Smooth muscle cell (in vitro differentiated cells): ENCODE measurements at regions not wholly inside any gene's neighbourhood (a gene's known extent, or its start where the extent isn't known, plus 50 kb on each side); places are given as distances from the start of the nearest gene placed in this dataset.

ENCODE experiments used
- DNase-seq: peaks from one replicate; lab custom pipeline; 2025; ENCODE audit not compliant: unreplicated experiment; lab: John Stamatoyannopoulos, UW
- H2AFZ ChIP-seq: fragments of 200-600 bp; sonication (generic); 2 replicates; pipeline ENCODE4 v1.6.0; 2016; ENCODE audit warnings: antibody characterized with exemption, low read depth, mild to moderate bottlenecking
- H3F3A ChIP-seq: fragments of 200-600 bp; sonication (generic); 2 replicates; pipeline ENCODE4 v1.6.0; 2017; ENCODE audit warnings: antibody characterized with exemption, low read depth
- H3K27ac ChIP-seq: fragments of 200-600 bp; sonication (generic); 2 replicates; pipeline ENCODE4 v1.5.1; 2016; ENCODE audit warnings: low read depth, mild to moderate bottlenecking
- H3K27me3 ChIP-seq: fragments of 200-600 bp; sonication (generic); 2 replicates; pipeline ENCODE4 v1.6.1; 2016; ENCODE audit warnings: low read depth, mild to moderate bottlenecking
- H3K36me3 ChIP-seq: fragments of 200-600 bp; sonication (generic); 2 replicates; pipeline ENCODE4 v1.5.1; 2016; ENCODE audit warnings: low read depth
- H3K4me1 ChIP-seq: fragments of 200-600 bp; sonication (generic); 2 replicates; pipeline ENCODE4 v1.5.1; 2016; ENCODE audit warnings: low read depth
- H3K4me2 ChIP-seq: fragments of 200-600 bp; sonication (generic); 2 replicates; pipeline ENCODE4 v1.6.0; 2016; ENCODE audit warnings: mild to moderate bottlenecking
- H3K4me3 ChIP-seq: fragments of 200-600 bp; sonication (generic); 2 replicates; pipeline ENCODE4 v1.5.1; 2016; ENCODE audit warnings: mild to moderate bottlenecking
- H3K79me2 ChIP-seq: fragments of 200-600 bp; sonication (generic); 2 replicates; pipeline ENCODE4 v1.6.0; 2016; ENCODE audit warnings: low read depth, mild to moderate bottlenecking
- H3K9ac ChIP-seq: fragments of 200-600 bp; sonication (generic); 2 replicates; pipeline ENCODE4 v1.6.0; 2016; ENCODE audit warnings: low read depth
- H3K9me3 ChIP-seq: fragments of 200-600 bp; sonication (generic); replicated peaks from 2 replicates; pipeline ENCODE4 v1.5.1; 2016; ENCODE audit warnings: low read depth
- H4K20me1 ChIP-seq: fragments of 200-600 bp; sonication (generic); 2 replicates; pipeline ENCODE4 v1.6.0; 2016; ENCODE audit warnings: low read depth
- CTCF ChIP-seq: fragments of 200-600 bp; sonication (generic); IDR thresholded peaks from 2 replicates; pipeline ENCODE4 v1.5.1; 2017; ENCODE audit warnings: borderline replicate concordance, mild to moderate bottlenecking, antibody characterized with exemption; ENCODE audit not compliant: insufficient read depth, poor library complexity, severe bottlenecking
- WGBS: methylation state at CpG from one replicate; pipeline ENCODE4 v1.1.7; 2016; ENCODE audit warnings: low lambda C conversion rate; 5-methylcytosine and 5-hydroxymethylcytosine counted together

- Histone ChIP-seq H3K79me2 (no peaks in the 10 kb centered on the region), H2AFZ (no peak overlapping the region), H3K27ac (no peak overlapping the region), H3K4me2 (no peak overlapping the region), H4K20me1 (no peaks in the 10 kb centered on the region), H3K36me3 (no peaks in the 10 kb centered on the region), H3K4me3 (no peak overlapping the region), H3K9ac (no peak overlapping the region), H3K4me1 (no peaks in the 10 kb centered on the region), H3K27me3 (no peaks in the 10 kb centered on the region), H3K9me3 (peaks cover 30% of the 10 kb centered on the region), H3F3A (no peaks in the 10 kb centered on the region)
- 74% methylated on average over 3 of the region's 3 CpGs for WGBS
- no peak for TF ChIP-seq CTCF
- no peak for DNase-seq
These were observed 1139.1 kb upstream of the SEMA6A start for GRCh38 chr5:117713585-117714198.

DNA sequence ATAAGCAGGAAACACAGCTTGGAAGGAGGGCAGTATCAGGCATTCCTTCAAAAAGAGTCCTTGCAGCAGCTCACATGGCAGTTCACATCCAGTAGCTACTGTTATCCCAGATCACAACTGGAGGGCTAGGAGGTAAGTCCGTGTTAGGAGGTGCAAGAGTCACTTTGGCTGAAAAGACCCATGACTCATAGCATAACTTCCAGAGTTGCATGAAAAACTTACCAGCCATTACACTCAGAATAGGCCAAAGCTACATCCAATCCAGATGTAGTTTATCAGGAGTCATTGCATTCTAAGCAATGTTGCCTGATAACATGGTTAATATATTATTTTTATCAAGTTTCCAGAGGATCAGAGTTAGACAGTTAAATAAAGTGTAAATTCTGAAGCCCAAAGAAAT is 1126.4 kb upstream of the SEMA6A start:
- no peak overlapping the region for H3K27ac ChIP-seq
- H3K27me3 ChIP-seq: no peaks in the 10 kb centered on the region
- H3F3A ChIP-seq: no peaks in the 10 kb centered on the region
- no peak overlapping the region for H3K9ac ChIP-seq
- H3K4me1 ChIP-seq: no peaks in the 10 kb centered on the region
- no peaks in the 10 kb centered on the region for H3K9me3 ChIP-seq
- no peak overlapping the region for H3K4me3 ChIP-seq
- H3K36me3 ChIP-seq: no peaks in the 10 kb centered on the region
- no peak overlapping the region for H2AFZ ChIP-seq
- H4K20me1 ChIP-seq: no peaks in the 10 kb centered on the region
- no peak for TF ChIP-seq CTCF
- DNase-seq: no peak
- no peak overlapping the region for H3K4me2 ChIP-seq
- 58% methylated on average over 1 of the region's 1 CpG for WGBS
- no peaks in the 10 kb centered on the region for H3K79me2 ChIP-seq

GRCh38 chr5:117692606-117693005 is 1118.0 kb upstream of the SEMA6A start:
- Histone ChIP-seq H3K36me3 (no peaks in the 10 kb centered on the region), H2AFZ (no peak overlapping the region), H3K79me2 (no peaks in the 10 kb centered on the region), H3K4me1 (no peaks in the 10 kb centered on the region), H3K9ac (no peak overlapping the region), H3K27me3 (no peaks in the 10 kb centered on the region), H3F3A (no peaks in the 10 kb centered on the region), H3K4me2 (no peak overlapping the region), H3K4me3 (no peak overlapping the region), H4K20me1 (no peaks in the 10 kb centered on the region), H3K9me3 (no peaks in the 10 kb centered on the region), H3K27ac (no peak overlapping the region)
- DNase-seq: no peak
- no peak for TF ChIP-seq CTCF
- 93% methylated on average over 1 of the region's 1 CpG for WGBS

- no peaks in the 10 kb centered on the region for H3K79me2 ChIP-seq
- 88% methylated on average over 5 of the region's 5 CpGs for WGBS
- H3K4me2 ChIP-seq: no peak overlapping the region
- H3F3A ChIP-seq: no peaks in the 10 kb centered on the region
- TF ChIP-seq CTCF: no peak
- H3K4me1 ChIP-seq: no peaks in the 10 kb centered on the region
- H3K27me3 ChIP-seq: no peaks in the 10 kb centered on the region
- no peak overlapping the region for H3K27ac ChIP-seq
- no peaks in the 10 kb centered on the region for H4K20me1 ChIP-seq
- H3K9ac ChIP-seq: no peak overlapping the region
- no peak overlapping the region for H3K4me3 ChIP-seq
- H3K9me3 ChIP-seq: no peaks in the 10 kb centered on the region
- H2AFZ ChIP-seq: no peak overlapping the region
- H3K36me3 ChIP-seq: no peaks in the 10 kb centered on the region
- no peak for DNase-seq
These were observed 1116.7 kb upstream of the SEMA6A start for GRCh38 chr5:117691081-117691870.
